HG02763 (cell line): ENCODE measurements at regions not wholly inside any gene's neighbourhood (a gene's known extent, or its start where the extent isn't known, plus 50 kb on each side); places are given as distances from the start of the nearest gene placed in this dataset.

Source experiments
- ATAC-seq: cut with Tn5 transposase; IDR thresholded peaks from one replicate; pipeline ENCODE4 v1.9.1; 2021; ENCODE audit warnings: mild to moderate bottlenecking, moderate library complexity; ENCODE audit not compliant: unreplicated experiment

DNA sequence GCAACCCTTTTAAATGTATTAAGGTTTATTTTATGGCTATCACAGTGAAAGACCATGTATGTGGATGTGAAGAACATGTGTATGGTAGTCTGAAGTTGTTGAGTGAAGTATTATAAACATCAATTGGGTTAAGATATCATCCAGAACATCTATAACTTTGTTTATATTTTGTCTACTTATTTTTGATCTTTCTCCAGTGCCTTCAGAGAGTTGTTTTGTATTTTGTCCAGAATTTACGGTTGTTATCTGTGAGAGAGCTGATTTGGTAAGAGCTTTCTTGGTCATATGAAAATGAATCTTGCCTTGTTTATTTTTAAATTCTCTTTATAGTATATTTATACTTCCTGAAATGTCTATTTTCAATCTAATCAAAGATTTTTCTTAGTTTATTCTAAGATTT, 573.7 kb upstream of the POU3F3 start:
- ATAC-seq = no peak

- ATAC-seq = no peak
These were observed 567.1 kb upstream of the POU3F3 start for GRCh38 chr2:104286841-104287240.

DNA sequence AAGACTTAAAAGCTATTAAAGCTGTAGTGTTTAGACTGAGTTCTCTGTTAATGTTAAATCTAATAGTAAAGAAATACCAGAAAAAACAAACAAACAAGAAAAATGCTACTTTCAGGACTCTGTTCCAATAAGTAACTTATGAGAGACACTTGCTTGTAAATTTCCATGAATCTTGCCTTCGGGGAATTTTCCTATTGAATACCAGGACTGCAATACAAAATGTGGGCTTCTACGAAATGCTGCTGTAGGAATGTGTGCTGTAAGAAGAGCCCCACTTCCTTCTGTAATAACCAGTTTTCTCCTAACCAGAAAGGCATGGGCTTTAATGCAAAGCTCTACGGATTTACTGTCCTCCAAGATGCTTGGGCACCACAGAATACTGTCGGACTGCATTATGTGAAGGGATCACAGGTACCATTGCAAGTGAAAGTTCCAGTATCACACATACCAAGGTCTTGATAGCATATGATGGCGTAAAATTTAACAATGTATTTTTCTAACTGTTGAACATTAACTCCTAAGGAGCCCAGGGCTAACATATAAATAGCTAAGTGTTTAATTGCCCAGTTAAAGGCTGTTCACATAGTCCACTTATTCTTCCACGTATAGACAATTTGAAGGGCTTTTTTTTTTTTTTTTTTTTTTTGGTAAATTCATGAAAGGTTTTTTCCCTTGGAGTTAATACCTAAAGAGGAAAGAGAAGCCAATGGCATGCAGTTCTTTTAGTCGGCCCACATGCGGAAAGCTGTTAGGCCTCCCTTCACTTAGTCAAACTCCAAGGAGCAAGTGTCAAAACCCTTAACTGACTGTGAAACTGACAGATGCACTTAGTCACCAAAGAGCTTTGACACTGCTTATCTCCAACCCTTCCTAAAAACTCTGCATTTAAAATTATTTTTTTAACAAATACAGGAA, 564.0 kb upstream of the POU3F3 start:
- ATAC-seq = no peak

DNA sequence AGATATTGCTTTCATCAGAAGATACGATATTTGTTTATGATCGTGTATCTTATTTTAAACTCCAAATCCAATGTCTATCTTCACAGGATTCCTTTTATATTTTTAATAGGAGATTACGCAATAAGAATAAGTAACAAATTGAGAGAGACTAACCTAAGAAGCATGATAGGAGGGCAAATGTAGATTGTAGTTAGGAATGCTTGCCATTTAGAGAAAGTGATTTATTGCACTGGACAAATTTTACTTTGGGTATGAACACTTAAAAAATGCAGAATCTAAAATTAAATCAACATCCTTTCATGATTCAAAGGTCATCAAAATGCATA, 563.4 kb upstream of the POU3F3 start:
- ATAC-seq = no peak

GRCh38 chr2:104312684-104313083, 541.2 kb upstream of the POU3F3 start:
- no peak for ATAC-seq

DNA sequence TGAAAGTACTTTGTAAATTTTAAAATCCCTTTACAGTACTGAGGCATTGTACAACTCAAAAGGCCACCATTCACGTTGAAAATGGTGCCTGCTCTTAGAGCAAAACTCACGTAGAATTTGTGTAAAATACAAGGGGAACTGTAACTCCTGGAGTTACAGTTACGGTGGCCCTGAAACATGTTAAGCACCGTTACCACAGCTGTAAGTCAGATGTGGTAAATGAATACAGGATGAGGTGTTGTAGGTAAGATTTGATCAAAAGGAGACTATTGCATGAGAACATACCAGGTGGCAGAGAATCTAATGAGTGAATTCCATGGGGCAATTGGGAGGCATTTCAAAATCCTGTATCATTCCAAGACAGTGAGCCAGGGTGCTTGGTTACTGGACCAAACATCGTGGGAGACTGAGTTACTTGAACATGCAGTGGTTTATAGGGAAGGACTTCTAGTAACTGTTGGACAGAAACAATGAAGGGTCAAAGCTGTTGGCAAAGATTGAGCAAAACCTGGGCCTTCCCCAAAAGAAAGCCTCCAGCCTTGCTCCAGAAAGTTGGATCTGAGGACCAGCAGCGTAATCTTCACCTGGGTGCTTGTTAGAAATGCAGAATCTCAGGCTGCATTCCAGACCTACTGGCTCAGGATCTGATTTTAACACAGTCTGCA, 535.8 kb upstream of the POU3F3 start:
- ATAC-seq = no peak

GRCh38 chr2:104321116-104321795, 532.7 kb upstream of the POU3F3 start:
- no peak for ATAC-seq

DNA sequence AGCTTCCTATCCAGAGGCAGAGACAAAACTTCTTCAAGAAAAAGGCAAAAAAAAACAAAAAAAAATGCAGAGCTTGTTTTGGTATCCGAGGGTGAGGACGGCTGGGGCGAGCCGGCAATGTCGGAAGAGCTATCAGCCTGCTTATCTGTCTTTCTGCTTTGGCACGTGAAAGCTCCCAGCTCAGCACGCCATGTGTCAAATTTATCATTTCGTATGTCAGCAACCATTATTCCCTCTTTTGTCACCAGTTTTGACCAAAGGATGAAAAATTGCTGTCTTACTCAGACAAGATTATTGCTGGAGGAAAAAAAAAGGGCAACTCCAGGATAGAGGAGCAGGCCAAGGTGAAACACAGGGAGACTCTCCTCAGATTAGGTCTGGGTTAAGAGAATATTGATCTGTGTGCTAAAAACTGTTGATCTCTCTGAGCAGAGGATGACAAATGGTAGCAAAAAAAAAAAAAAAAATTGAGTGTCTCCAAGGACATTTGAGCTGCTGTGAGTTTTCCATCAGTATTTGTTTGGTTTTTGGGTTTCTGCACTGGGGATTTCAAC, 532.0 kb upstream of the POU3F3 start:
- no peak for ATAC-seq

GRCh38 chr2:104332731-104333130, 521.2 kb upstream of the POU3F3 start:
- no peak for ATAC-seq

- no peak for ATAC-seq
These were observed 516.0 kb upstream of the POU3F3 start for GRCh38 chr2:104337869-104338268.

GRCh38 chr2:104340162-104340561, 513.8 kb upstream of the POU3F3 start:
- ATAC-seq = no peak

GRCh38 chr2:104340879-104341828, 512.8 kb upstream of the POU3F3 start:
- no peak for ATAC-seq

DNA sequence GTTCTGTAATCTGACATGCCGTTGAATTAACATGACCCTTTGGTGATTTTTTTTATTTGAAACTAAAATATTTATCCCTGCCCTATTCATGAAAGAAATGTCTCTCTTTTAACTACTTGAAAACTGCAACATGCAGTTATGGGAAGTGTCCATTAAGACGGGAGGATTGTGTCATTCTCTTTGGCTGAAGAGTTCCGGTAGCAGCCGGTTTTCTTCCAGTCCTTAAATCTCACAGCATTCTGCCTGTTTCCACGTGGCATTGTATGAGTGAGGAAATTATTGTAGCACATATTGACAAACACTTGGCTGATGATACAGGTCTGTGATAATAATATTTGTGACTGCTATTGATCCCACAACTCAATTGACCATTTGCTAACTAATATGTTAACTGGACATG, 509.6 kb upstream of the POU3F3 start:
- ATAC-seq = no peak

- ATAC-seq = no peak
These were observed 508.9 kb upstream of the POU3F3 start for GRCh38 chr2:104344985-104345384.

- no peak for ATAC-seq
These were observed 495.8 kb upstream of the POU3F3 start for GRCh38 chr2:104358122-104358521.

GRCh38 chr2:104361414-104361813, 492.5 kb upstream of the POU3F3 start:
- no peak for ATAC-seq

DNA sequence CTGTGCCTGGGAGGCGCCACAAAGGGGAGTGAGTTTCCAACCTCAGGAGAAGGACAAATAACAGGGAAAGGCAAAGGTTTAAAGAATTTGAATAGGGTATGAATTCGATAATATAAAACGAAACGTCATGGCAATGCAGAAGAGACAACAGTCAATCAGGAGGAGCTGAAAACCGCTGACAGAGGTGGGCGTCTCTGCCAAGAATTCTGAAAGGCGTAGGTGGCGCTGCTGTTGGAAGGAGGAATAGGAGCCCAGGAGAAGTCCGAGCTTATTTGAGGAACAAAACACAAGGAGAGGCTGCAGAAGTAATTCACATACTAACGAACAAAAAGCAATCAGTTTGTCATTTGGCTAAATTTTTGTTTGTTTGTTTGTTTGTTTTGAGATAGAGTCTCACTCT, 485.8 kb upstream of the POU3F3 start:
- ATAC-seq = no peak

GRCh38 chr2:104371087-104371781, 482.7 kb upstream of the POU3F3 start:
- ATAC-seq = no peak

DNA sequence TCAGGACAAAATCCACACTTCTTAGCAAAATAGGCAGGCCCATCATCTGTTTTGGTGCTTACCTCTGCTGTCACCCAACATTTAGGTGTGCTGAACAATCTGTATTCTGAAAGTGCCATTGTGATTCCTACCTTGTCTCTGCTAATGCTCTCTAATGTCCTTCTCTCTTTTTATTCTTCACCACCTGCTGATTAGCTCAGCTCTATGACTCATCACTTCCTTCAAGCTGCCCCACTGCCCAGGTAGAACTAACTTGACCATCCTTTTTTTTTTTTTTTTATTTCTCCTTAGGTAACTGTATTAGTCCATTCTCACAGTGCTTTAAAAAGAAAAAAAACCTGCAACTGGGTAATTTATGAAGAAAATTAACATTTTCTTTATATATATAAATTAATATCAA, 478.7 kb upstream of the POU3F3 start:
- no peak for ATAC-seq

DNA sequence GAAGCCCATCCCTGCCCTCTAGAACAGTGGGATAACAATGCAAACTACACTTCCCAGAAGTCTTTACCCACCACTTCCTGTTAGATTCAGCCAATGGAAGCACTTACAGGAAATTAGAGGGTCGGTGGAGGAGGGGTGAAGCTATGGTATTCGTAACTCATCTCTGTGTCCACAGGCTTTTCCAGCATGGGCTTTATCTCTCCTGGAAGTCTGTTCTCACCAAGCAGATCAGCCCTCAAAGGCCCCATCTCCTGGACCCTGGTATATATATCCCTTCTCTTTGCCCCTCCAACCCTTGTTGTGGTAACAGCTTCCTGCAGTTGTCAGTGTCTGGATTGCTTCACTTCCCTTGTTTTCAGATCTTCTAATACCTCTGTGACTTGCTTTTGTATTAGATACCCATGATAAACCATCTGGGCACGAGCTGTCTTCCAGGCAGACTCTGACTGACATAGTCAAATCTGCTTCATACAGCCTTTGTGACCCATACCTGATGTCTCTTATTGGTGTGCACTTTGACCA, 475.0 kb upstream of the POU3F3 start:
- peak; percentile 66 for ATAC-seq
